HL-60 (cell line): ENCODE measurements at regions not wholly inside any gene's neighbourhood (a gene's known extent, or its start where the extent isn't known, plus 50 kb on each side); places are given as distances from the start of the nearest gene placed in this dataset.

Source experiments
- DNase-seq, 2 experiments: peaks; one replicate each; pipeline ENCODE4 v3.0.0-alpha.2; 2010 to 2020; ENCODE audit warnings: low read depth in 1 of 2, low spot score in 1 of 2
- H3K27ac ChIP-seq: fragments of 250-450 bp; sonication (Bioruptor Pico); replicated peaks from 2 replicates; pipeline ENCODE4 v1.5.1; 2020; ENCODE audit warnings: mild to moderate bottlenecking, moderate library complexity
- H3K27me3 ChIP-seq: fragments of 250-450 bp; sonication (Bioruptor Pico); 2 replicates; pipeline ENCODE4 v1.5.1; 2021; ENCODE audit warnings: mild to moderate bottlenecking, moderate library complexity; ENCODE audit not compliant: insufficient read depth, poor library complexity, severe bottlenecking
- H3K4me3 ChIP-seq: replicated peaks from 2 replicates; pipeline ENCODE4 v1.5.1; 2011; ENCODE audit warnings: mild to moderate bottlenecking, control low read depth, low read length; ENCODE audit not compliant: insufficient read depth
- CTCF ChIP-seq: IDR thresholded peaks from one replicate; pipeline ENCODE4 v1.5.1; 2011; ENCODE audit warnings: low read length, control low read depth, inconsistent platforms; ENCODE audit not compliant: insufficient read depth
- GABPA ChIP-seq: IDR thresholded peaks from 2 replicates; pipeline ENCODE4 v1.6.1; 2012; ENCODE audit warnings: low read depth
- POLR2AphosphoS5 ChIP-seq: IDR thresholded peaks from 2 replicates; pipeline ENCODE4 v1.6.1; 2012; ENCODE audit warnings: low read depth
- REST ChIP-seq: IDR thresholded peaks from 2 replicates; pipeline ENCODE4 v1.6.1; 2012; ENCODE audit warnings: low read depth; ENCODE audit not compliant: insufficient replicate concordance
- SPI1 ChIP-seq: IDR thresholded peaks from 2 replicates; pipeline ENCODE4 v1.6.1; 2012; ENCODE audit warnings: low read depth, mild to moderate bottlenecking, borderline replicate concordance

- Histone ChIP-seq H3K27me3 (no peaks in the 10 kb centered on the region), H3K27ac (no peak overlapping the region), H3K4me3 (no peak overlapping the region)
- no peak for DNase-seq
- TF ChIP-seq CTCF (no peak), GABPA (no peak), SPI1 (no peak), POLR2AphosphoS5 (no peak), REST (no peak)
Observed at GRCh38 chr7:68610701-68611100, 987.6 kb upstream of the AUTS2 start.

- no peak for DNase-seq
- H3K27ac ChIP-seq, result no peak overlapping the region
- no peaks in the 10 kb centered on the region for H3K27me3 ChIP-seq
- TF ChIP-seq REST, result no peak
- no peak overlapping the region for H3K4me3 ChIP-seq
Observed at GRCh38 chr7:68613405-68613804, 984.9 kb upstream of the AUTS2 start.

GRCh38 chr7:68613897-68614296, 984.4 kb upstream of the AUTS2 start:
- Histone ChIP-seq H3K27me3 (no peaks in the 10 kb centered on the region), H3K4me3 (no peak overlapping the region), H3K27ac (no peak overlapping the region)
- DNase-seq, result no peak
- TF ChIP-seq REST (no peak), SPI1 (no peak), GABPA (no peak), POLR2AphosphoS5 (no peak), CTCF (no peak)

- TF ChIP-seq POLR2AphosphoS5, result no peak
- no peak for TF ChIP-seq GABPA
- no peak for TF ChIP-seq REST
- TF ChIP-seq CTCF, result no peak
- Histone ChIP-seq H3K27ac (no peak overlapping the region), H3K4me3 (no peak overlapping the region), H3K27me3 (no peaks in the 10 kb centered on the region)
- no peak for DNase-seq
Observed at GRCh38 chr7:68619526-68619925, 978.7 kb upstream of the AUTS2 start.
